Hematopoietic multipotent progenitor cell treated with erythropoietin and hydrocortisone succinate and interleukin-3 and kit ligand, for 4 days (in vitro differentiated cells): ENCODE measurements at regions not wholly inside any gene's neighbourhood (a gene's known extent, or its start where the extent isn't known, plus 50 kb on each side); places are given as distances from the start of the nearest gene placed in this dataset.
"Not testable (repeated sequence)": the region's sequence is repeated elsewhere in the genome, so short reads cannot be mapped to it uniquely, and the experiment has no call there.

Experiments
- DNase-seq: peaks from one replicate; pipeline ENCODE4 v3.0.0-alpha.2; 2015

GRCh38 chr14:101083564-101084435 is 180.3 kb upstream of the RTL1 start:
- DNase-seq = peak; percentile 22

DNA sequence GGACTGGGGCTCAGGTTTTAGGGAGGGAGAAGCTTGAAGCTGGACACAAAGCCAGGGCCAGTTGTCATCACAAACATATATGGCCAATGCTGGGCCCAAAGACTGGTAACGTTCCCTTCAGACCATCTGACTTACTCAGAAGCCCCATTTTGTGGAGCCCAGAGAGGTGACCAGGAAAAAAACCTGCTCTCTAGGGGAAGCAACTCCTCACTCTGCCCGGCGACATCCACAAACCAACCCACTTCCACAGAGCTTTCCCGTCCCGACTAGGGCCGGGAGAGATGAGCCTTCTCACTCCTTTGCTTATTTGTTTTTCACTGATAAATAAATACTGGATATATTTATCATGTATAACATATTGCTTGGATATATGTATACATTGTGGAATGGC is 180.9 kb upstream of the RTL1 start:
- no peak for DNase-seq

GRCh38 chr14:101086926-101087325 is 183.4 kb upstream of the RTL1 start:
- no peak for DNase-seq

DNA sequence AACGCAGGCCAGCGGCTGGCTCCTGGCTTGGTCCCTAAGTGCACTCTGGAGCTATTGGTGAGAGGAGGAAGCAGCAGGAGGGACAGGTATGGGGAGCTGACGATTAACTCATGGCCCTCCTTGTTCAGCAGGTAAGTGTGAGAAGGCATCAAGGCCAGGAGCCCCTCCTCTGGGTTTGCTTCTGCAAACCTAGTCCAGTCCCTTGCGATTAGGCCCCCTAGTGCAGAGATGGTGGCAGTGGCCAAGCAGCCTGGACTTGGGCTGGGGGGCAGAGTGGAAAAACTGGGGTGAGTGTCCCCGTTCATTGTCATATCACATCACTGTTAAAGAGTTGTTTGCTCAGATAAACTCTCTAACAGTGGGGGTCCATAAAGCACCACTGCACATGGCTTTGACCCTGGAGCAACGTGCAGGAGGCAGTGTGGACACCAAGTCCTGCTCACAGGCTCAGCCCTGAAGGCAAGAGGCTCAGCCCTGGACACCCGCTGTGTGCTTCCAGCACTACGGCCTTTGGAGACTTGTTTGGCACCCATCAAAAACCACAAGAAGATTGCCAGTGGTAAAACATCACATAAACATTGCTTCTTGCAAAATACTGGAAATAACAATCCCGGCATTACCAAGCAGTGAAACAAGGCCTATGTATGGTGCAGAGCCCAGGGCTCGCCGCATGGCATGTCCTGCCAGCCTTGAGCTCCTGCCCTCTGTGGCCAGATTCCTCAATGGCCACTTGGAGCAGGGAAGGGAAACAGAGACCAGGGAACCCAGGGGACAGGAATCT is 184.3 kb upstream of the RTL1 start:
- DNase-seq = no peak

GRCh38 chr14:101088395-101088667 is 184.8 kb upstream of the RTL1 start:
- no peak for DNase-seq

GRCh38 chr14:101088714-101089113 is 185.2 kb upstream of the RTL1 start:
- no peak for DNase-seq

GRCh38 chr14:101090478-101090877 is 187.0 kb upstream of the RTL1 start:
- DNase-seq = not testable (repeated sequence)

DNA sequence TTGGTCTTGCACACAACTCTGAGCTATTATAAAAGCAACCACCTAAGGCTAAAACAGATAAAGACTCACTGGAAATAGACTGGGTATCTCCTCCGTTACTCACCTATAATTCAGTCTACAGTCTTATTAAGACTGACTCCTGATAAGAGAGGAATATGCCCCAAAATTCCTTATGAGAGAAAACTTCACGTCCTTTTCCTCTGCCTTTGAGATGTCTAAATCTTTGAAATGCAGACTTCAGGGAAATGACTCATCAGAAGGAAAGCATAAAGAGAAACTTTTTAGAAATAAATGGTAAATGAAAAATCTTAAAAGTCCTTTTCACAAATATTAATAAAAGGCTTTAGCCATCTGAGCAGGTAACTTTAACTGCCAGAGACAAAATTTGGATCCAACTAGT is 187.5 kb upstream of the RTL1 start:
- no peak for DNase-seq

DNA sequence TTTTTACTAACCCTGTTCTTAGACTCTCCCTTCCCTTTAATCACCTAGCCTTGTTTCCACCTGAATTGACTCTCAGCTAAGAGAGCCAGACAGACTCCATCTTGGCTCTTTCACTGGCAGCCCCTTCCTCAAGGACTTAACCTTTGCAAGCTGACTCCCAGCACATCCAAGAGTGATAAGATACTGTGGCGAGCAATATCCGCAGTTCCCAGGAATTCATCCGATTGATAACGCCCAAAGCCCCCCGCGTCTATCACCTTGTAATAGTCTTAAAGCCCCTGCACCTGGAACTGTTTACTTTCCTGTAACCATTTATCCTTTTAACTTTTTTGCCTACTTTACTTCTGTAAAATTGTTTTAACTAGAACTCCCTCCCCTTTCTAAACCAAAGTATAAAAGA is 191.4 kb upstream of the RTL1 start:
- DNase-seq = not testable (repeated sequence)

DNA sequence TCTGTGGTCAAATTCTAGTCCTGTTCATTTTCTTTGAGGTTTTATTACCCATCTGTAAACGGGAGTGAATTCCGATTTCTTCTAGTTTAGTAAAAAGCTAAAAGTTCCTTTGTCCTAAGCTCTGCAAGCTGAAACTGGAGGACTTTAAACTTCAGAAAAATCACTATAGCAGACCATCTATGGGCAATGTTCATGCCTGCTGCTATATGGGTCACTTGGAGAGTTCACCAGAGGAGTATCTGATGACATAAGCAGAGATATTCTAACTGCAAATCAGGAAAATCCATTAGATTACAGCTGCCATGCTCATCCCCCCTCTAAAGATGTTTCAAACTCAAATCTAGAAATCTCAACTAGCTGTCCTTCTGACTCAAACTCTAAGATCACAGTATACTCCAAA is 193.0 kb upstream of the RTL1 start:
- DNase-seq = no peak

- no peak for DNase-seq
These were observed 193.7 kb upstream of the RTL1 start for GRCh38 chr14:101097109-101097793.

- peak; percentile 43 for DNase-seq
These were observed 194.7 kb upstream of the RTL1 start for GRCh38 chr14:101098177-101098576.

GRCh38 chr14:101098641-101099040 is 195.1 kb upstream of the RTL1 start:
- DNase-seq = peak; percentile 26

DNA sequence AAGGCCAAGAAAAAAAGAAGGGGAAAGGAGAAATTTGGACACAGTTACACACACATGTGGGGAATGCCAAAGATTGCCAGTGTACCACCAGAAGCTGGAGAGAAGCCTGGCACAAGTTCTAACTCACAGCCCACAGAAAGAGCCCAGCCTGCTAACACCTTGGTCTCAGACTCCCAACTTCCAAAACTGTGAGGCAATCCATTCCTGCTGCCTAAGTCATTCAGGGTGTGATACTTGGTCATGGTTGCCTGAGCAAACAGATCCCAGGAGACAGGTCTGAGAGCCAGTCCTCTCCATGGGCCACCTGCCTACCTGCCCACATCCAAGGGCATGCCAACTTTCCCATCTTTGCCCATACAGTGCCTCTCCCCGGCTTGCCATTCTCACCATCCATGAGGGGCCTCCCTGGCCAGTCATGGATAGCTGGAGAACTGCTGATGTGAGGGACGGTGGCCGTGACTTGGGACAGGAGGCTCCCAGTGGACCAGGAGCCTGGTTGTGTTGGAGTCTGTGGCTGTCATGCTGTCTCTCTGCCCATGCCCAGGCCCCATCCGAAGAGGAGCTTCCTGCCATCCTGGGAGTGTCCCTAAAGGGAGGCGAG is 198.0 kb upstream of the RTL1 start:
- no peak for DNase-seq

GRCh38 chr14:101102875-101103274 is 199.4 kb upstream of the RTL1 start:
- no peak for DNase-seq

DNA sequence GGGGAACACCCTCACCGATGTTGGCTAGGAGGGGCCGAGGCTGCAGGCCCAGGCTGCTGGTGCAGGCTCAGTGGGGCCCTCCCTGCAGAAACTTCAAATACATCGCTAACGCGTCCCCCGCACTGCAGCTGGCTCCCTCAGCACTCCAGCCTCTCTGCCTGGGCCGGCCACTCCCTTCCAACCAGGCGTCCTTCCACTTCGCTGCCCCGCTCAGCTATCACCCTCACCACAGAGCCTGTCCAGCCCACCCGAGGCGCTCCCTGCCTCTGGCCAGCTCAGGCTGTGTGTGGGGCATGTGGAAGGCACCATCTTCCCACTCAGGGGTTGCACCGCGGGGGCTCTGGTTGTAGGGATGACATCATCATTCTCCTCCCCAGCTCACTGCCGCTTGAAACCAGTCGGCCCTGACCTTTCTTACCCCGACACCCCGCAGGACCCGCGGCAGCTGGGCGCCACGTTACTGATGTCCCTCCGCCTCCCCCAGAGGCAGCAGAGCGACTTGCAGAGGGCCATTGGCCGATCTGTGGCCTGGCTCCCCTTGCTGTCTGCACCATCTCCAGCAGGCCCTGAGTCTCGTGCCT is 199.9 kb upstream of the RTL1 start:
- DNase-seq = no peak

DNA sequence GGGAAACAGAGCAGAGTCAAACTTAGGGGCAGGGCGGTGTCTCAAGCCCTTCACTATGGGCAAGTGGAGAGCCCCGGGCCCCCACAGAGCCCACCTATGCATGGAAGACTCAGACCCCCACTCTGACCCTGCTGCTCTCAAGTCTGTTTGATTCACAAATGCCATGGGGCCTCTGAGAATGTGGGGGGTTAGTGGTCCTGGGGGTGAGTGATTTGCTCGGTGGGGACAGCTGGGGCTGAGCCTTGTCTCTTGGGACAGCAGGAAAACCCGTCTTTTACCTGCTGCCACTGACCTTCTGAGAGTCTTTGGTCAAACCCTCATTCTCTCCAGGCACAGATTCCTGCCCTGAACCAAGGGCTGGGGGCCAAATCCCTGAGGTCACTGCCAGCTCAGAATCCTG is 201.0 kb upstream of the RTL1 start:
- no peak for DNase-seq

DNA sequence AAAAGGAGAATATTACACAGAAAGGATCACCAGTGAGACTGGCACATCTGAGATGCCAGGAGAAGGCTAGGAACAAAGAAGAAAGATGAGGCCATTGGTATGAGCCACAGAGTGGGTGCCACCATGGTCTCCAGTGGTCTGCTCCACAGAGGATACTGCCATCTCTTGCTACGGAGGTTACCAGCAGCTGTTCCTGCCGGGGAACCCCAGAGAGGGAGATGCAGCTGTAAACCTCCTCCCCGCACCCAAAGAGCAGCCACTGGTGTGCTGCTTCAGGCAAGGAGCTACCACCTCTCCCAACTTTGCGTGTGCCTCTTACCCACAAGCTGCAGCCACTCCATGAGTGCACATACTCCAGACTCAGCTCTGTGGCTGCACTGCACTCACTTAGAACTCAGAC is 201.5 kb upstream of the RTL1 start:
- no peak for DNase-seq

- no peak for DNase-seq
These were observed 205.2 kb upstream of the RTL1 start for GRCh38 chr14:101108579-101109346.

- no peak for DNase-seq
These were observed 205.8 kb upstream of the RTL1 start for GRCh38 chr14:101109347-101109638.

DNA sequence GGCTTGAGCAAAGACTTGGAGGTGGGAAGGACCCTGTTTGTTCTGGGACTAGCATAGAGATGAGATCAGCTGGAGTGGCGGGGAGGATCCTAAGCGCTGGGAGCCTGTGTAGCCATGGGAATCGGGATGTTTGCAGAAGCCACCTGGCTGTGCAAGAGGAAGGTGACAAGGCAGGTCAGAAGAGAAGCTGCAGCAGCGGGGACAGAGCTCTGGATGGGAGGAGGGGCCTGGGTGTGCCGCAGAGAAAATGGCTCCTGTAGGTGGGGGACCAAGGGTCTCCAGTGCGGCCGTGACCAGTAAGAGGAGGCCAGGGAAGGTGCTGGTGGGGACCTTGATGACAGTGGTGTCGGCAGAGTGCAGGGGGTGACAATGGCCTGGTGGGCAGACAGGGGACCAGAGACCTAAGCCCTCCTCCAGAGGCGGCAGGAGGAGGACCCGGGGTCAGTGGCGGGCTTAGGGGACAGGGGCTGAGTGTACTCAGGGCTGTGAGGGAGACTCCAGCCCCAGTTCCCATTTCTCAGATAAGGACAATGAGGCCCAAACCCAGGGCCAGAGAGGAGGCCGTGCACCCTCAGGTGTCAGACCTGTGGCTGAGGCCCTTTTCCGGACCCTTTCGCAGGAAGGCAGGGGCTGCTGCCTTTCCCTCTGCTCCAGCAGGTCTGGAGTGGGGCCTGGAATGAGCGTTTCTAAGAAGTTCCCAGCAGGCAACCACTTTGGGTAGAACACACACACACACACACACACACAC is 206.6 kb upstream of the RTL1 start:
- no peak for DNase-seq
